K562 (cell line): ENCODE measurements at regions not wholly inside any gene's neighbourhood (a gene's known extent, or its start where the extent isn't known, plus 50 kb on each side); places are given as distances from the start of the nearest gene placed in this dataset.

Experiments used
- E2F8 ChIP-seq: fragments of 450-650 bp; IDR thresholded peaks from 2 replicates; pipeline ENCODE4 v1.7.1; 2018; ENCODE audit warnings: mild to moderate bottlenecking, low read depth; ENCODE audit not compliant: partially characterized antibody
- HCFC1 ChIP-seq: IDR thresholded peaks from 2 replicates; pipeline ENCODE4 v1.6.1; 2012; ENCODE audit warnings: low read depth, low read length, improper control_type of control experiment
- MCM5 ChIP-seq: fragments of 450-650 bp; IDR thresholded peaks from 2 replicates; pipeline ENCODE4 v1.6.1; 2016; ENCODE audit warnings: low read depth
- NUFIP1 ChIP-seq: fragments of 450-650 bp; IDR thresholded peaks from 2 replicates; pipeline ENCODE4 v1.6.1; 2018; ENCODE audit not compliant: partially characterized antibody
- PRPF4 ChIP-seq: fragments of 200-400 bp; formaldehyde crosslinking; IDR thresholded peaks from one replicate; pipeline ENCODE4 v1.6.1; 2017; ENCODE audit warnings: low read length, low read depth, mild to moderate bottlenecking; ENCODE audit not compliant: insufficient read depth, poor library complexity, severe bottlenecking
- SUPT5H ChIP-seq: fragments of 450-650 bp; IDR thresholded peaks from 2 replicates; pipeline ENCODE4 v1.6.1; 2016
- TCF15 ChIP-seq: fragments of 250-450 bp; sonication (Bioruptor Pico); IDR thresholded peaks from 2 replicates; pipeline ENCODE4 v1.8.0; 2022; ENCODE audit warnings: moderate library complexity, mild to moderate bottlenecking, inconsistent platforms
- ZNF395 ChIP-seq: fragments of 200-800 bp; sonication (Bioruptor generic); IDR thresholded peaks from 2 replicates; pipeline ENCODE4 v1.6.1; 2017; ENCODE audit warnings: missing genetic modification characterization, missing compliant biosample characterization
- ZNF609 ChIP-seq: sonication (generic); formaldehyde crosslinking; IDR thresholded peaks from 2 replicates; pipeline ENCODE4 v1.8.1; 2023; ENCODE audit warnings: missing genetic modification reagents, mild to moderate bottlenecking, borderline replicate concordance
- ZNF76 ChIP-seq: fragments of 250-450 bp; sonication (Bioruptor Pico); IDR thresholded peaks from 2 replicates; pipeline ENCODE4 v1.4.0; 2020; ENCODE audit warnings: mild to moderate bottlenecking, moderate library complexity, borderline replicate concordance
- ZNF766 ChIP-seq: fragments of 200-800 bp; sonication (Bioruptor generic); conservative IDR thresholded peaks from 2 replicates; pipeline ENCODE4 v1.6.1; 2016; ENCODE audit warnings: missing genetic modification characterization, missing compliant biosample characterization
- TF ChIP-seq, protein P1 (sequence below): fragments of 250-450 bp; sonication (Bioruptor Pico); IDR thresholded peaks from 2 replicates; pipeline ENCODE4 v1.4.0; 2020; ENCODE audit warnings: mild to moderate bottlenecking, moderate library complexity
- TF ChIP-seq, protein P2 (sequence below), 3 experiments: fragments of 200-800 bp in 1 of 3; sonication (Bioruptor generic) in 1 of 3; sonication (generic) in 1 of 3; formaldehyde crosslinking in 1 of 3; IDR thresholded peaks; 2 replicates each; pipeline versions ENCODE4 v1.6.1 to v1.8.0; 2016 to 2022; ENCODE audit warnings: mild to moderate bottlenecking in 2 of 3, missing compliant biosample characterization in 2 of 3, missing genetic modification characterization in 2 of 3, missing genetic modification reagents in 1 of 3

DNA sequence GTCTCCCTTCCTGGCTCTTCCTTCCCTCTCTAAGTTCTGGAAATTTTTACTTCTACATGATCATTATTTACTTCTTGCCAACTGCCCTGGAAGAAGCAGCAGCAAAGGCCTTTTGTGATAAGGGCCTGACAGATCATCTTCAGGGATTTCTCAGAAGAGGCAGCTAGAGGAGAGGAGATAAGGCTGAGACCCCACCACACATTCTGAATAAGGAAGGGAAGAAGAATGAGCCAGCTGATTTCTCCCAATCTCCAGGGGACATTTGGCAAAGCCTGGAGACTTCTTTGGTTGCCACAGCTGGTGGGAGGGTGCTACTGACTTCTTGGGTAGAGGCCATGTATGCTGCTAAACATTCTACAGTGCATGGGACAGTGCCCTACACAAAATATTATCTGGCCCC, 122.4 kb upstream of the OR9Q1 start (continued):
- TF ChIP-seq NUFIP1 (no peak), PRPF4 (no peak), HCFC1 (no peak), E2F8 (no peak), ZNF609 (CRISPR knock-in tag) (no peak), ZNF766 (CRISPR knock-in tag) (no peak; the same call in 1 of the 2 replicates), TCF15 (CRISPR knock-in tag) (no peak), MCM5 (no peak), SUPT5H (no peak), ZNF76 (CRISPR knock-in tag) (no peak), ZNF395 (CRISPR knock-in tag) (no peak)
- TF ChIP-seq, protein P1, sequence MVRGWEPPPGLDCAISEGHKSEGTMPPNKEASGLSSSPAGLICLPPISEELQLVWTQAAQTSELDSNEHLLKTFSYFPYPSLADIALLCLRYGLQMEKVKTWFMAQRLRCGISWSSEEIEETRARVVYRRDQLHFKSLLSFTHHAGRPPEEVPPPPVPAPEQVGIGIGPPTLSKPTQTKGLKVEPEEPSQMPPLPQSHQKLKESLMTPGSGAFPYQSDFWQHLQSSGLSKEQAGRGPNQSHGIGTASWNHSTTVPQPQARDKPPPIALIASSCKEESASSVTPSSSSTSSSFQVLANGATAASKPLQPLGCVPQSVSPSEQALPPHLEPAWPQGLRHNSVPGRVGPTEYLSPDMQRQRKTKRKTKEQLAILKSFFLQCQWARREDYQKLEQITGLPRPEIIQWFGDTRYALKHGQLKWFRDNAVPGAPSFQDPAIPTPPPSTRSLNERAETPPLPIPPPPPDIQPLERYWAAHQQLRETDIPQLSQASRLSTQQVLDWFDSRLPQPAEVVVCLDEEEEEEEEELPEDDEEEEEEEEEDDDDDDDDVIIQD (CRISPR knock-in tag): no peak
- TF ChIP-seq, protein P2, sequence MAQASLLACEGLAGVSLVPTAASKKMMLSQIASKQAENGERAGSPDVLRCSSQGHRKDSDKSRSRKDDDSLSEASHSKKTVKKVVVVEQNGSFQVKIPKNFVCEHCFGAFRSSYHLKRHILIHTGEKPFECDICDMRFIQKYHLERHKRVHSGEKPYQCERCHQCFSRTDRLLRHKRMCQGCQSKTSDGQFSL (CRISPR knock-in tag; IDR thresholded peaks at IDR 0.05): no peak
- TF ChIP-seq, protein P2 (tag; IDR thresholded peaks at IDR 0.05): no peak
